HCT116 (cell line): ENCODE measurements at regions not wholly inside any gene's neighbourhood (a gene's known extent, or its start where the extent isn't known, plus 50 kb on each side); places are given as distances from the start of the nearest gene placed in this dataset.

Source experiments
- ATAC-seq: fragments of 200-7000 bp; cut with Tn5 transposase; 2 replicates; pipeline ENCODE4 v1.9.1; 2020; ENCODE audit warnings: mild to moderate bottlenecking, moderate library complexity
- BruUV-seq: library from RNA; stranded (reverse); fragments of 400-500 nt; replicated peaks from 2 replicates; lab custom pipeline; 2021; lab: Mats Ljungman, UMichigan
- CTCF ChIA-PET: fragments of 300-600 bp; sonication (Branson Sonifier 250); formaldehyde crosslinking; loops from one replicate; lab custom pipeline; 2021; ENCODE audit warnings: antibody characterized with exemption; lab: Charles Lee
- POLR2A ChIA-PET: fragments of 300-600, 350-600 bp; sonication (Branson Sonifier 250); formaldehyde crosslinking; loops from one replicate; lab custom pipeline; 2021; ENCODE audit warnings: antibody characterized with exemption; lab: Charles Lee
- RAD21 ChIA-PET, 2 experiments: fragments of 300-600 bp; sonication (Branson Sonifier 250); formaldehyde crosslinking; loops; one replicate each; lab custom pipeline; 2023; ENCODE audit warnings: low total read pairs in 2 of 2; ENCODE audit not compliant: uncharacterized antibody in 2 of 2, unreplicated experiment in 2 of 2, low non-redundant PET in 1 of 2; lab: Charles Lee
- DNase-seq: peaks from one replicate; pipeline ENCODE4 v3.0.0-alpha.2; 2010; ENCODE audit warnings: low read depth, low spot score
- H2AFZ ChIP-seq: fragments of 200-600 bp; shearing (Covaris generic), sonication (generic); 2 replicates; pipeline ENCODE4 v1.6.1; 2017; ENCODE audit warnings: low read depth, mixed run types, mixed read lengths, antibody characterized with exemption, low read length; ENCODE audit not compliant: poor library complexity, severe bottlenecking
- H3K27ac ChIP-seq: 2 replicates; pipeline ENCODE4 v1.5.1; 2012; ENCODE audit warnings: low read depth, low read length
- H3K27me3 ChIP-seq: fragments of 200-600 bp; sonication (generic); 2 replicates; pipeline ENCODE4 v1.6.1; 2016; ENCODE audit warnings: mixed run types, low read length, mixed read lengths; ENCODE audit not compliant: insufficient read depth
- H3K36me3 ChIP-seq, 2 experiments: fragments of 200-500 bp in 1 of 2; fragments of 200-600 bp in 1 of 2; sonication (Bioruptor generic) in 1 of 2; sonication (generic) in 1 of 2; 2 replicates each; pipeline versions ENCODE4 v1.5.1 to v1.6.1; 2014 to 2016; ENCODE audit warnings: low read length in 2 of 2, inconsistent platforms in 1 of 2, mixed read lengths in 1 of 2, mixed run types in 1 of 2; ENCODE audit not compliant: insufficient read depth in 2 of 2, control insufficient read depth in 1 of 2
- H3K4me1 ChIP-seq, 2 experiments: fragments of 200-600 bp in 1 of 2; sonication (generic) in 1 of 2; 2 replicates each; pipeline versions ENCODE4 v1.5.1 to v1.6.1; 2012 to 2017; ENCODE audit warnings: low read length in 2 of 2, inconsistent platforms in 1 of 2, mild to moderate bottlenecking in 1 of 2, mixed read lengths in 1 of 2, mixed run types in 1 of 2, moderate library complexity in 1 of 2; ENCODE audit not compliant: insufficient read depth in 2 of 2, control insufficient read depth in 1 of 2
- H3K4me2 ChIP-seq: fragments of 200-600 bp; sonication (generic); 2 replicates; pipeline ENCODE4 v1.6.1; 2017; ENCODE audit warnings: mixed run types, low read length, mixed read lengths
- H3K4me3 ChIP-seq, 2 experiments: fragments of 200-600 bp in 1 of 2; sonication (generic) in 1 of 2; replicated peaks in 1 of 2; 2 replicates each; pipeline ENCODE4 v1.5.1; 2011 to 2016; ENCODE audit warnings: low read length in 2 of 2, control low read depth in 1 of 2, low read depth in 1 of 2, mild to moderate bottlenecking in 1 of 2, mixed read lengths in 1 of 2, mixed run types in 1 of 2
- H3K79me2 ChIP-seq: fragments of 200-600 bp; sonication (generic); 2 replicates; pipeline ENCODE4 v1.6.1; 2017; ENCODE audit warnings: mild to moderate bottlenecking, mixed run types, low read length, moderate library complexity, mixed read lengths; ENCODE audit not compliant: insufficient read depth
- H3K9ac ChIP-seq: fragments of 200-600 bp; sonication (generic); 2 replicates; pipeline ENCODE4 v1.6.1; 2016; ENCODE audit warnings: low read length, mixed read lengths
- H3K9me2 ChIP-seq: fragments of 200-600 bp; sonication (generic), shearing (Covaris generic); 2 replicates; pipeline ENCODE4 v1.6.1; 2017; ENCODE audit warnings: mixed run types, mild to moderate bottlenecking, moderate library complexity; ENCODE audit not compliant: insufficient read depth
- H3K9me3 ChIP-seq, 2 experiments: fragments of 200-500 bp in 1 of 2; fragments of 200-600 bp in 1 of 2; sonication (Bioruptor generic) in 1 of 2; sonication (generic) in 1 of 2; 2 replicates each; pipeline ENCODE4 v1.6.1; 2014 to 2017; ENCODE audit warnings: low read length in 2 of 2, mixed read lengths in 2 of 2, inconsistent platforms in 1 of 2, low read depth in 1 of 2, mild to moderate bottlenecking in 1 of 2, mixed run types in 1 of 2, moderate library complexity in 1 of 2; ENCODE audit not compliant: control insufficient read depth in 1 of 2, insufficient read depth in 1 of 2
- H4K20me1 ChIP-seq: fragments of 200-600 bp; sonication (generic), shearing (Covaris generic); 2 replicates; pipeline ENCODE4 v1.6.1; 2017; ENCODE audit warnings: mixed run types, mild to moderate bottlenecking, moderate library complexity; ENCODE audit not compliant: insufficient read depth
- CEBPB ChIP-seq: IDR thresholded peaks from 2 replicates; pipeline ENCODE4 v1.6.1; 2012; ENCODE audit warnings: low read depth
- ELF1 ChIP-seq: IDR thresholded peaks from 2 replicates; pipeline ENCODE4 v1.6.1; 2012; ENCODE audit warnings: low read depth, borderline replicate concordance
- EZH2 ChIP-seq: fragments of 200-600 bp; sonication (generic); IDR thresholded peaks from 2 replicates; pipeline ENCODE4 v1.6.1; 2017; ENCODE audit warnings: antibody characterized with exemption, mixed run types
- FOSL1 ChIP-seq: IDR thresholded peaks from 2 replicates; pipeline ENCODE4 v1.6.1; 2012; ENCODE audit warnings: low read depth
- JUND ChIP-seq: IDR thresholded peaks from 2 replicates; pipeline ENCODE4 v1.6.1; 2012
- POLR2A ChIP-seq: IDR thresholded peaks from 2 replicates; pipeline ENCODE4 v1.7.0; 2011; ENCODE audit warnings: borderline replicate concordance; ENCODE audit not compliant: insufficient read depth, insufficient read length; ENCODE audit errors: extremely low read depth
- SP1 ChIP-seq: IDR thresholded peaks from 2 replicates; pipeline ENCODE4 v1.6.1; 2012; ENCODE audit warnings: low read depth
- TCF7L2 ChIP-seq: IDR thresholded peaks from 2 replicates; pipeline ENCODE4 v1.7.0; 2011; ENCODE audit warnings: borderline replicate concordance, inconsistent platforms; ENCODE audit not compliant: insufficient read depth, insufficient read length; ENCODE audit errors: extremely low read depth
- YY1 ChIP-seq: IDR thresholded peaks from 2 replicates; pipeline ENCODE4 v1.6.1; 2011; ENCODE audit warnings: low read length, low read depth, moderate library complexity, mild to moderate bottlenecking; ENCODE audit not compliant: insufficient replicate concordance; ENCODE audit errors: extremely low read depth
- ZFX ChIP-seq: fragments of 450-650 bp; IDR thresholded peaks from 2 replicates; pipeline ENCODE4 v1.6.1; 2017
- ZNF274 ChIP-seq: fragments of 200-500 bp; sonication (Bioruptor generic); IDR thresholded peaks from 2 replicates; pipeline ENCODE4 v1.6.1; 2014; ENCODE audit warnings: mild to moderate bottlenecking, low read depth, low read length, inconsistent platforms
- intact Hi-C: fragments of 100-400 bp; cut with micrococcal nuclease; formaldehyde crosslinking; loops from 2 replicates; pipeline ENCODE4 v1.10.0; 2022
- TF ChIP-seq, protein P1 (sequence below): IDR thresholded peaks from 2 replicates; pipeline ENCODE4 v1.6.1; 2012
- TF ChIP-seq, protein P2 (sequence below): IDR thresholded peaks from 2 replicates; pipeline ENCODE4 v1.6.1; 2011; ENCODE audit warnings: mild to moderate bottlenecking, low read length, moderate library complexity; ENCODE audit not compliant: insufficient replicate concordance; ENCODE audit errors: extremely low read depth
- TF ChIP-seq, protein P3 (sequence below): IDR thresholded peaks from 2 replicates; pipeline ENCODE4 v1.6.1; 2012; ENCODE audit warnings: low read depth
- TF ChIP-seq, protein P4 (sequence below): IDR thresholded peaks from 2 replicates; pipeline ENCODE4 v1.6.1; 2012
- TF ChIP-seq, protein P5 (sequence below), 3 experiments: fragments of 200-600 bp in 1 of 3; sonication (generic) in 1 of 3; IDR thresholded peaks in 2 of 3; conservative IDR thresholded peaks in 1 of 3; 2 replicates each; pipeline ENCODE4 v1.5.1; 2012 to 2017; ENCODE audit warnings: low read depth in 2 of 3, low read length in 2 of 3, antibody characterized with exemption in 1 of 3, borderline replicate concordance in 1 of 3, control low read depth in 1 of 3, mild to moderate bottlenecking in 1 of 3, mixed read lengths in 1 of 3, mixed run types in 1 of 3, moderate library complexity in 1 of 3; ENCODE audit not compliant: insufficient read depth in 1 of 3

DNA sequence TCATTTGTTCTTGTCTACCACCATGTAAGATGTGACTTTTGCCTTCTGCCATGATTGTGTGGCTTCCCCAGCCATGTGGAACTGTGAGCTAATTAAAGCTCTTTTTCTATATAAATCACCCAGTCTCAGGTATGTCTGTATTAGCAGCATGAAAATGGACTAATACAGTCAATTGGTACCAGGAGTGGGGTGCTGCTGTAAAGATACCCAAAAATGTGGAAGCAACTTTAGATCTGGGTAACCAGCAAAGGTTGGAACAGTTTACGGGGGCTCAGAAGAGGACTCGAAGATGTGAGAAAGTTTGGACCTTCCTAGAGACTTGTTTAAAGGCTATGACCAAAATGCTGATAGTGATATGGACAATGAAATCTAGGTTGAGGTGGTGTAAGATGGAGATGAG, 488.9 kb downstream of the ISL1 start:
- Histone ChIP-seq H3K9me3 (peaks cover 0 to 7% of the 10 kb centered on the region in 2 experiments; a peak in 1 of 4 replicates), H3K36me3 (no peaks in the 10 kb centered on the region), H4K20me1 (no peaks in the 10 kb centered on the region), H3K27me3 (no peaks in the 10 kb centered on the region), H3K4me2 (no peak overlapping the region), H3K9me2 (no peaks in the 10 kb centered on the region), H3K27ac (no peak overlapping the region), H3K4me3 (no peak overlapping the region), H3K79me2 (no peaks in the 10 kb centered on the region), H2AFZ (no peak overlapping the region), H3K4me1 (no peaks in the 10 kb centered on the region), H3K9ac (no peak overlapping the region)
- CTCF ChIA-PET = no interaction called here
- POLR2A ChIA-PET = no interaction called here
- DNase-seq (no peak), ATAC-seq (no peak)
- RAD21 ChIA-PET = no interaction called here
- TF ChIP-seq SP1 (no peak), ZFX (no peak), TCF7L2 (no peak), YY1 (no peak), CEBPB (no peak), POLR2A (no peak), JUND (no peak), ELF1 (no peak), ZNF274 (no peak), EZH2 (no peak), FOSL1 (no peak)
- TF ChIP-seq, protein P1, sequence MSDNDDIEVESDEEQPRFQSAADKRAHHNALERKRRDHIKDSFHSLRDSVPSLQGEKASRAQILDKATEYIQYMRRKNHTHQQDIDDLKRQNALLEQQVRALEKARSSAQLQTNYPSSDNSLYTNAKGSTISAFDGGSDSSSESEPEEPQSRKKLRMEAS = no peak
- TF ChIP-seq, protein P2, sequence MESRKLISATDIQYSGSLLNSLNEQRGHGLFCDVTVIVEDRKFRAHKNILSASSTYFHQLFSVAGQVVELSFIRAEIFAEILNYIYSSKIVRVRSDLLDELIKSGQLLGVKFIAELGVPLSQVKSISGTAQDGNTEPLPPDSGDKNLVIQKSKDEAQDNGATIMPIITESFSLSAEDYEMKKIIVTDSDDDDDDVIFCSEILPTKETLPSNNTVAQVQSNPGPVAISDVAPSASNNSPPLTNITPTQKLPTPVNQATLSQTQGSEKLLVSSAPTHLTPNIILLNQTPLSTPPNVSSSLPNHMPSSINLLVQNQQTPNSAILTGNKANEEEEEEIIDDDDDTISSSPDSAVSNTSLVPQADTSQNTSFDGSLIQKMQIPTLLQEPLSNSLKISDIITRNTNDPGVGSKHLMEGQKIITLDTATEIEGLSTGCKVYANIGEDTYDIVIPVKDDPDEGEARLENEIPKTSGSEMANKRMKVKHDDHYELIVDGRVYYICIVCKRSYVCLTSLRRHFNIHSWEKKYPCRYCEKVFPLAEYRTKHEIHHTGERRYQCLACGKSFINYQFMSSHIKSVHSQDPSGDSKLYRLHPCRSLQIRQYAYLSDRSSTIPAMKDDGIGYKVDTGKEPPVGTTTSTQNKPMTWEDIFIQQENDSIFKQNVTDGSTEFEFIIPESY = no peak
- TF ChIP-seq, protein P3, sequence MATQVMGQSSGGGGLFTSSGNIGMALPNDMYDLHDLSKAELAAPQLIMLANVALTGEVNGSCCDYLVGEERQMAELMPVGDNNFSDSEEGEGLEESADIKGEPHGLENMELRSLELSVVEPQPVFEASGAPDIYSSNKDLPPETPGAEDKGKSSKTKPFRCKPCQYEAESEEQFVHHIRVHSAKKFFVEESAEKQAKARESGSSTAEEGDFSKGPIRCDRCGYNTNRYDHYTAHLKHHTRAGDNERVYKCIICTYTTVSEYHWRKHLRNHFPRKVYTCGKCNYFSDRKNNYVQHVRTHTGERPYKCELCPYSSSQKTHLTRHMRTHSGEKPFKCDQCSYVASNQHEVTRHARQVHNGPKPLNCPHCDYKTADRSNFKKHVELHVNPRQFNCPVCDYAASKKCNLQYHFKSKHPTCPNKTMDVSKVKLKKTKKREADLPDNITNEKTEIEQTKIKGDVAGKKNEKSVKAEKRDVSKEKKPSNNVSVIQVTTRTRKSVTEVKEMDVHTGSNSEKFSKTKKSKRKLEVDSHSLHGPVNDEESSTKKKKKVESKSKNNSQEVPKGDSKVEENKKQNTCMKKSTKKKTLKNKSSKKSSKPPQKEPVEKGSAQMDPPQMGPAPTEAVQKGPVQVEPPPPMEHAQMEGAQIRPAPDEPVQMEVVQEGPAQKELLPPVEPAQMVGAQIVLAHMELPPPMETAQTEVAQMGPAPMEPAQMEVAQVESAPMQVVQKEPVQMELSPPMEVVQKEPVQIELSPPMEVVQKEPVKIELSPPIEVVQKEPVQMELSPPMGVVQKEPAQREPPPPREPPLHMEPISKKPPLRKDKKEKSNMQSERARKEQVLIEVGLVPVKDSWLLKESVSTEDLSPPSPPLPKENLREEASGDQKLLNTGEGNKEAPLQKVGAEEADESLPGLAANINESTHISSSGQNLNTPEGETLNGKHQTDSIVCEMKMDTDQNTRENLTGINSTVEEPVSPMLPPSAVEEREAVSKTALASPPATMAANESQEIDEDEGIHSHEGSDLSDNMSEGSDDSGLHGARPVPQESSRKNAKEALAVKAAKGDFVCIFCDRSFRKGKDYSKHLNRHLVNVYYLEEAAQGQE = no peak
- TF ChIP-seq, protein P4, sequence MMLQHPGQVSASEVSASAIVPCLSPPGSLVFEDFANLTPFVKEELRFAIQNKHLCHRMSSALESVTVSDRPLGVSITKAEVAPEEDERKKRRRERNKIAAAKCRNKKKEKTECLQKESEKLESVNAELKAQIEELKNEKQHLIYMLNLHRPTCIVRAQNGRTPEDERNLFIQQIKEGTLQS = no peak
- TF ChIP-seq, protein P5, sequence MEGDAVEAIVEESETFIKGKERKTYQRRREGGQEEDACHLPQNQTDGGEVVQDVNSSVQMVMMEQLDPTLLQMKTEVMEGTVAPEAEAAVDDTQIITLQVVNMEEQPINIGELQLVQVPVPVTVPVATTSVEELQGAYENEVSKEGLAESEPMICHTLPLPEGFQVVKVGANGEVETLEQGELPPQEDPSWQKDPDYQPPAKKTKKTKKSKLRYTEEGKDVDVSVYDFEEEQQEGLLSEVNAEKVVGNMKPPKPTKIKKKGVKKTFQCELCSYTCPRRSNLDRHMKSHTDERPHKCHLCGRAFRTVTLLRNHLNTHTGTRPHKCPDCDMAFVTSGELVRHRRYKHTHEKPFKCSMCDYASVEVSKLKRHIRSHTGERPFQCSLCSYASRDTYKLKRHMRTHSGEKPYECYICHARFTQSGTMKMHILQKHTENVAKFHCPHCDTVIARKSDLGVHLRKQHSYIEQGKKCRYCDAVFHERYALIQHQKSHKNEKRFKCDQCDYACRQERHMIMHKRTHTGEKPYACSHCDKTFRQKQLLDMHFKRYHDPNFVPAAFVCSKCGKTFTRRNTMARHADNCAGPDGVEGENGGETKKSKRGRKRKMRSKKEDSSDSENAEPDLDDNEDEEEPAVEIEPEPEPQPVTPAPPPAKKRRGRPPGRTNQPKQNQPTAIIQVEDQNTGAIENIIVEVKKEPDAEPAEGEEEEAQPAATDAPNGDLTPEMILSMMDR (IDR thresholded peaks at IDR 0.05 in 2 of 3, conservative IDR thresholded peaks at IDR 0.05 in 1 of 3; ENCODE audit: borderline replicate concordance in 1 of 3, insufficient read depth in 1 of 3, low read depth in 2 of 3, low read length in 2 of 3) = no peak
- intact Hi-C loops = no loop called here
- BruUV-seq = no TSS peak
